ENCODE measurements at regions not wholly inside any gene's neighbourhood (a gene's known extent, or its start where the extent isn't known, plus 50 kb on each side); places are given as distances from the start of the nearest gene placed in this dataset.
"Not testable (repeated sequence)": the region's sequence is repeated elsewhere in the genome, so short reads cannot be mapped to it uniquely, and the experiment has no call there.

DNA sequence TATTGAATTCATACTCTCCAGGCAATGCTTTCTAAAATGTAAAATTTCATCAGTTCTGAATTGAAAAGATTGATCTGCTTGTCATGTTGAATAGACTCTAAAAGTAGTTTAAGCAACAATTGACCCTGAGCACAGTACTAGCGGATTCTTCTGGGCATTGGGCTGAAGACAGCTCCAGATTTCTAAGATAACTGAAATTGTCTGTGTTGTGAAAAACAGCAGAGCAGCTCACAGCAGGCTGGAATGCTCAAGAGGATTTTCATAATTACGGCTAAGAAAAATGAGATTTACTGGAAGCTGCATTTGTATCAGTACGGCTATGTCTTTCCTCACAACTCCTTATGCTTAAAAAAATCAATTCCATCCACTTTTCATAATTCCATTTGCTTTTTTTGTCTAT is 373.7 kb downstream of the HACE1 start:
- DNase-seq: no peak

GRCh38 chr6:104484626-104485025 is 375.1 kb downstream of the HACE1 start:
- no peak for DNase-seq

- no peak for DNase-seq
These were observed 375.5 kb downstream of the HACE1 start for GRCh38 chr6:104484191-104484590.

DNA sequence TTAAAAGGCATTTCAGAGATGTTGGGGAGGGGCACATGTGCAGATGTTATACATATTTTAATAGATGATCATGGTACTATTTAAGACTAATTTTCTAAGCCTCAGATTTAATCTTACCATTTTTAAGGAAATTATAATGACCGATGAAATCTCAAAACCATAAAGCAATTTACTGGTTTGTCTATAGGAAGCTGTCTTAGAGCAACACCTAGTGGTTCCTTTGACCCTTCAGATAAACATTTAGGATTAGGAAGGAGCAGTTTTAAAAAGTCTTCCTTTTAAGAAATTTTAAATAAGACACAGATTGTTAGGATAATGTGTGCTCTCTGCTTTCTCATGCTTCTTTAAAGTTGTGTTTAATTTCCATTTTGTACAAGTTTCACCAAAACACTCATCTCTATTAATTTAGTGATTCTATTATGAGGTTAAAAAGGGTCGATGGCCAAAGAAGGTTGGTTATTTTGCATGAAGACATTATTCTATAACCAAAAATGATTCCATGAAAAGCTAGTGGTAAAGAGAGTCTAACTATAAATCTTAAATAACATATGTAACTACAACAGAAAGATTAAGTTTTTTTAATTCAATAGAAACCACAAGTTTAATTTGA is 376.4 kb downstream of the HACE1 start:
- DNase-seq: peak; percentile 32

DNA sequence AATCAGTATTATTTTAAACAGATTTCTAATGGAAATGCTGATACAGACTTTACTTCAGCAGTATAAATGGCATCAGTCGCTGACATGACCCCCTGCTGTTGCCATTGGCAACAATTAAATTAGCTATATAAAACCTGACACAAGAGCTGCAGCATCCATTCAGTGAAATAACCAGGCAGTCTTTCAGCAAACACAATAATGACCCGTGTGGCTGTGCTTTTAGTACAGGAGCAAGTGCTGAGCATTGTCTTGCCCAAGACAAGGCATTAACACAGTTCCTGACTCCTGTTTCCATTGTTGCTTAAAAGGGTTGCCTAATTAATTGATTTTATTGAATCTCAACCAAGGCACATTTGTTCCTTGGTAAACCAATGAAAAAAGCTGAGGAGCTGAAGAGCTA is 382.1 kb downstream of the HACE1 start:
- DNase-seq: no peak

DNA sequence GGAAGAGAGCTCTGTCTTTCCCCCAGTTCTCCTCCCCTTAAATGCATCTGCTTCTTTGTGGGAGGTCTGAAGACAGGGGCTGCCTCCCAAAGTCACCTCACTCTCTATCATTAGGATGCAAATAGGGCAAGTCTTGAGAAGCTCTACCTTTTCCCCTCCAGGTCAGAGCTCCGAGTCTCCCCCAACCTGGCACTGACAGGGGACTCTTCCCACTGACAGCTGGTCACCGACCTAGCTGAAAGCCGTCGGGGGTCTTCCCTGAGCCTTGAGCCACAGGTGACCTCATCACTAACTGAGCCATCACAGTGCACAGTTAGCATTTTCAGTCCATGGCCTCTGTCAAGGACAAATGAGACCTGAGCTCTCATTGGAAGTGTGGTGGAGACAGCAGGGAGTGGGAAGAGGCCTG is 386.7 kb downstream of the HACE1 start:
- DNase-seq: no peak

DNA sequence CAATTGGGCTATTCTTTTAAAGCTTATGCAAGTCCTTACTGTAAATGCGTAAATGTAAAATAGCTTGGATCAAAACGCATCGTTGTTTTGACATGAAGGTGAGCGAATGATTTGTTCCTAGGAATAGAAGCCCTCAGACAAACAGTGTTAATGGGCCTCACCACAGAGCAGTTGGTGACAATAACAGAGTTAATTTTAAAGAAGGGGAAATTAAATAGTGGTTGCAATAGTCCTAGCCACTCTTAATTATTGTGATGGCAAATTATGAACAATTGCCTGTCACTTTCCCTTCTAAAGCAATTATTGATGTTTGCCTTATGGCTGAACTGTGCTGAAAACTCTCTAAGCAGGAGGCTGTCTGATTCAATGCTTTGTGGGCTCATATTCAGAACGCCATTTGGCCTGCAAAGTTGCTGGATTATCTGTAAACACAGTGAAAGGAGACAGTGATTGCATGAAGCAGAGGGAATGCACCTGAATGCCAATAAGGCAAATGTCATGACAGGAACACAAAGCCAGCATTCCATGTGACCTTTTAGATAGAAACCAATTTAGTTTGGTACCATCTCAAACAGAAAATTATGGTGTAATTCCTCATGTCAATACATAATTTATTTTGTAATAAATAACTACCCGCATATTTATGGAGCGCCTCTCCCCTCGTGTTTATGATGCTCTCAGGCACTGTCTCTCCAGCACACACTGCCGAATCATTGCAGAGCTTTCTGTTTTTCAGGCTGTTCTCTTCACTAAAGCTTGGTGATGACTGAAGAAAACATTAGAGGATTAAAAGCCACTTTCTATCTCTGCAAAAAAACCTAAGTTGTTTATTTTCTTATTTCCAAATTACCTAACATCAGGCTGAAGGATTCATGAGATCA is 387.5 kb downstream of the HACE1 start:
- no peak for DNase-seq

DNA sequence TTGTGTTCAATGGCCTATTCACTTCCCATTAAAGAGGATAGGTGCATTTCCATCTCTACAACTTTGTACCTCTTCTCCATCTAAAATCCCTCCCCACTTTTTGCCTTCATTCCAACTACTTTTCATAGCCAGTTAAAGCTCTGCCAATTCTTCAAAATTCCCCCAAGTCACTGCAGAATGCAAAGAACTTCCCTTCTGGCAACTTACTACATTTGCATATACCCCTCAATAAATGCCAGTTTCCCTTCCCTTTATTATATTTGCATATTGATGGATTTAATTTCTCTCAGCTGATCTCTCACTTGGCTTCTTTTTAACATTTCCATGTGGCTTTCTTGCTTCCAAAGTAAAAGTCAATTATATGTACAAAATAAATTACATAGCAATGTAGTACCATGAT is 393.4 kb downstream of the HACE1 start:
- DNase-seq: no peak

GRCh38 chr6:104462811-104463599 is 396.7 kb downstream of the HACE1 start:
- no peak for DNase-seq

GRCh38 chr6:104460738-104461483 is 398.8 kb downstream of the HACE1 start:
- no peak for DNase-seq

GRCh38 chr6:104459543-104459942 is 400.2 kb downstream of the HACE1 start:
- DNase-seq: no peak

GRCh38 chr6:104449918-104450317 is 409.8 kb downstream of the HACE1 start:
- no peak for DNase-seq

- not testable (repeated sequence) for DNase-seq
These were observed 413.3 kb downstream of the HACE1 start for GRCh38 chr6:104446101-104447080.

DNA sequence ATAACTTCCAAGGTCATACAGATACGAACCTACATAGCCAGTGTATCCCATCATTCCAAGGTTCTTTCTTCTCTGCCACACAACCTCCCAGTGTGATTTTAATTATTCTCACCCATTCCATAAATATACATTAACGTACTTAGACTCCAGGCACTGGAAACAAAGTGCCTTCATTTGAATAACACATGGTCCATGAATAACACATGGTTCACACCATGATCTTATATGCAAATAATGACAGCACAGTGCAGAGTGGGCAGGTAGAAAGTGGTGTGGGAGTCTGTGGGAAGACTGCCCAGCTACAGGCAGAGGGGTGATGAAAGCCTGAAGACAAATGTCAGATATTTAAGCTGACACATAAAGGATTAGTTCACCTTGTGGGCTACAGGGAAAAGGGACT is 425.2 kb downstream of the HACE1 start:
- no peak for DNase-seq

DNA sequence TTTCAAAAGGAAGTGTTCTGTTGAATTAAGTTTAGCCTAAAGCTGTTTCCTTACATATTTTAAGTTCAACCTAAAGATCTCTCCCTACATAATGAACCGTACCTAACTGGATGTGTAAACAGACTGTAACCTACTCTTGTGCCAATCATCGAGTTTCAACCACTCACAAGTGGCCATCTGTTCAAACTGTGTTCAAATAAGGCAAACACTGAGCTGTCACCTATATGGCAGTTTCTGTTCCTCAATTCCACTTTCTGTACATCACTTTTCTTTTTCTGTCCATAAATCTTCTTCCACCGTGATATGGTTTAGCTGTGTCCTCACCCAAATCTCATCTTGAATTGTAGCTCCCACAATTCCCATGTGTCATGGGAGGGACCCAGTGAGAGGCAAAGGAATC is 428.6 kb downstream of the HACE1 start:
- peak; percentile 81 for DNase-seq

DNA sequence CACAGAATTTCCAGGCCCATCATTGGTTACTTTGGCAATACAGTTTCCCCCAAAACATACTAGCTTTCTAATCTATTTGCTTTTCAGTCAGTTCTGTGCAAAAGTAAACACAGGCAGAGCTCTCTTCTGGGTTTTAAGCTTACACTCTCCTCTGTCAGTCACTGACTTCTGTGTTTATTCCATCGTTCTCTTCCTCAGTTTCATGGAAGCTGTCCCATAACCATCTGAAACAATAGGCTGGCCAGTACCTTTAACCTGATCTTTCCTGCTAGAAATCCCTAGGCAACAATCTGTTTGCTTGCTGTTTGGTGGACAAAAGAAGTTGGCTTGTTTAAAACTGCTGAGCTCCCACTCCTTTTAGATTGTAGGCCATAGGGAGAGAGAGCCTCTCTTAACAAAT is 431.5 kb downstream of the HACE1 start:
- no peak for DNase-seq

DNA sequence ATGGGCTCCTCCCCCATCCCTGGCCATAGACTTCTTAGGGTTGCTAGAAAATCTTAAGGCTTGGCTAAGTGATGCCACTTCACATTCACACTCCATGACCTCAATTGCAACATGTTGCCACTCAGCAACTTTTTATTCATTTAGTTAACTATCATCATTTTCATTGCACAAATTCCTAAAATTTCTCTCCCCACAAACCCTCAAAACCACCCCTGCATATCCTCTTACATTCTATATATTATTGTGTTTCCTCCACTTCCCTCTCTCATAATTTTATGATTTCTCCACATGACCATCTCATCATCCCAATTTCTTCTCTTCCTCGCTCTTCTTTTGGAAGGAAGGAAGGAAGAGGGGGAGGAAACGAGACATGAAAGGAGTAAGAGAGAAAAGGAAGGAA is 436.0 kb downstream of the HACE1 start:
- DNase-seq: no peak

GRCh38 chr6:104421650-104422049 is 438.1 kb downstream of the HACE1 start:
- no peak for DNase-seq

DNA sequence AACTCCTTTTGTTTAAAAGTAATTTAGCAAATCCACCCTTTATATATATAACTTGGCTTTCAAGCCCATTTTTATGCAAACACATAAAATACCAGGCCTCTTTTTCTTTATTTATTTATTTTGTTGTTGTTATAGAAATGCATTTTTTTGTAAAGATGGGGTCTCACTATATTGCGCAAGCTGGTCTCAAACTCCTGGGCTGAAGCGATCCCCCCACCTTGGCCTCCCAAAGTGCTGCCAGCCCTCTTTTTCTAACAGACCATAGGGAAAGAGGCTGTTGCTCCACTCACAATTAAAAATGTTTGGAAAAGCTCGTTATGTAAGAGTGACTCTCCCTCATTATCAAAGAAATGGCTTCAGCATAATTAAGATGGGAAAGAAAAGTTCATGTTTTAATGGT is 440.9 kb downstream of the HACE1 start:
- DNase-seq: no peak

- peak; percentile 97 for DNase-seq
These were observed 441.6 kb downstream of the HACE1 start for GRCh38 chr6:104418125-104418524.

GRCh38 chr6:104414723-104415122 is 445.0 kb downstream of the HACE1 start:
- no peak for DNase-seq

GRCh38 chr6:104413767-104414166 is 446.0 kb downstream of the HACE1 start:
- DNase-seq: no peak

Data from MV-4-11 (cell line).